ENCODE measurements at regions not wholly inside any gene's neighbourhood (a gene's known extent, or its start where the extent isn't known, plus 50 kb on each side); places are given as distances from the start of the nearest gene placed in this dataset.

DNA sequence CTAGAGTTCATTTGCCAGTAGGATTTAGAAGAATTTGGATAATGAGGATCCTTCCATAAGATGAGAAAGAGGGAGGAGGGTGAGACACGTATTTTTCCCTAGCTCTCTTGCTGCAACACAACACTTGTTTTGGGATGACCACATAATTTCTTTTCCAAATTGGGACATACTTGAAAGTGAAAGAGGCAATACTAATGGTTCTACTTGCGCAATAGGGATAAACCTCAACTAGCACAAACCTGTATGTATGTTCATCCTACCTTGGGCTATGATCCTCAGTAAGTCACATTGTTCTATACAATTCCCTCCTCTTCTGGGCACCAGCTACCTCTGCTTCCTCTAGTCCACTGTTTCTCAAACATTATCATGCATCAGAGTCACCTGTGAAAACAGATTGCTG is 1208.8 kb upstream of the LRRTM1 start:
- Histone ChIP-seq H3K4me1 (no peaks in the 10 kb centered on the region), H3K27ac (no peak overlapping the region), H3K4me3 (no peak overlapping the region), H3K4me2 (no peak overlapping the region), H3K9me3 (peaks cover 9% of the 10 kb centered on the region; the same call in 1 of the 3 replicates)
- FAIRE-seq (no peak), DNase-seq (ENCODE audit: low read depth in 1 of 2, low spot score in 1 of 2) (no peak), ATAC-seq (no peak)
- 4% methylated on average over 2 of the region's 2 CpGs for WGBS (ENCODE audit: missing lambda C conversion rate)
- ChIA-PET CTCF (no interaction called here), POLR2A (no interaction called here)
- no peak for TF ChIP-seq ESRRA (IDR thresholded peaks at IDR 0.05; ENCODE audit: borderline replicate concordance, low read length)
- TF ChIP-seq, protein P1, sequence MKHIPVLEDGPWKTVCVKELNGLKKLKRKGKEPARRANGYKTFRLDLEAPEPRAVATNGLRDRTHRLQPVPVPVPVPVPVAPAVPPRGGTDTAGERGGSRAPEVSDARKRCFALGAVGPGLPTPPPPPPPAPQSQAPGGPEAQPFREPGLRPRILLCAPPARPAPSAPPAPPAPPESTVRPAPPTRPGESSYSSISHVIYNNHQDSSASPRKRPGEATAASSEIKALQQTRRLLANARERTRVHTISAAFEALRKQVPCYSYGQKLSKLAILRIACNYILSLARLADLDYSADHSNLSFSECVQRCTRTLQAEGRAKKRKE (CRISPR knock-in tag; IDR thresholded peaks at IDR 0.05; ENCODE audit: low read depth) = no peak
- no peak for TF ChIP-seq NPAS2 (CRISPR knock-in tag; IDR thresholded peaks at IDR 0.05; ENCODE audit: borderline replicate concordance)
- no peak for TF ChIP-seq MAFK (IDR thresholded peaks at IDR 0.05; ENCODE audit: partially characterized antibody)
- no peak for TF ChIP-seq MYC (IDR thresholded peaks at IDR 0.05; ENCODE audit: borderline replicate concordance, low read length)
- no peak for TF ChIP-seq JUN (IDR thresholded peaks at IDR 0.05)
- no peak for TF ChIP-seq FOXS1 (CRISPR knock-in tag; IDR thresholded peaks at IDR 0.05)
- no peak for TF ChIP-seq POLR2AphosphoS2 (conservative IDR thresholded peaks at IDR 0.05; ENCODE audit: low read length)

- Histone ChIP-seq H3K4me3 (no peak overlapping the region), H3K27ac (no peak overlapping the region), H3K4me1 (no peaks in the 10 kb centered on the region), H3K4me2 (no peak overlapping the region), H3K9me3 (no peaks in the 10 kb centered on the region)
- 4% methylated on average over 2 of the region's 2 CpGs for WGBS (ENCODE audit: missing lambda C conversion rate)
- DNase-seq (ENCODE audit: low read depth in 1 of 2, low spot score in 1 of 2) = no peak
- no peak for FAIRE-seq
- CTCF ChIA-PET = no interaction called here
- ATAC-seq = no peak
- TF ChIP-seq NFE2L2 (conservative IDR thresholded peaks at IDR 0.05; ENCODE audit: low read length) (no peak), FOSB (CRISPR knock-in tag; IDR thresholded peaks at IDR 0.05) (no peak), CTCF (IDR thresholded peaks at IDR 0.05) (no peak), TP53 (CRISPR knock-in tag; IDR thresholded peaks at IDR 0.05) (no peak), CEBPB (IDR thresholded peaks at IDR 0.05) (no peak), REST (IDR thresholded peaks at IDR 0.05) (no peak), MAZ (IDR thresholded peaks at IDR 0.05; ENCODE audit: borderline replicate concordance, low read depth, low read length) (no peak), ZNF302 (CRISPR knock-in tag; IDR thresholded peaks at IDR 0.05) (no peak), HOXA7 (CRISPR knock-in tag; IDR thresholded peaks at IDR 0.05) (no peak), CHD4 (IDR thresholded peaks at IDR 0.05; ENCODE audit: borderline replicate concordance) (no peak), POLR2AphosphoS2 (conservative IDR thresholded peaks at IDR 0.05; ENCODE audit: low read length) (no peak), RAD21 (conservative IDR thresholded peaks at IDR 0.05 in 1 of 2, IDR thresholded peaks at IDR 0.05 in 1 of 2) (no peak), BCL3 (IDR thresholded peaks at IDR 0.05) (no peak), KDM5A (IDR thresholded peaks at IDR 0.05) (no peak), NR3C1 (IDR thresholded peaks at IDR 0.05) (no peak), BHLHE40 (IDR thresholded peaks at IDR 0.05; ENCODE audit: low read depth, low read length) (no peak), HEYL (CRISPR knock-in tag; IDR thresholded peaks at IDR 0.05) (no peak), ZSCAN20 (CRISPR knock-in tag; IDR thresholded peaks at IDR 0.05) (no peak)
- TF ChIP-seq, protein P2, sequence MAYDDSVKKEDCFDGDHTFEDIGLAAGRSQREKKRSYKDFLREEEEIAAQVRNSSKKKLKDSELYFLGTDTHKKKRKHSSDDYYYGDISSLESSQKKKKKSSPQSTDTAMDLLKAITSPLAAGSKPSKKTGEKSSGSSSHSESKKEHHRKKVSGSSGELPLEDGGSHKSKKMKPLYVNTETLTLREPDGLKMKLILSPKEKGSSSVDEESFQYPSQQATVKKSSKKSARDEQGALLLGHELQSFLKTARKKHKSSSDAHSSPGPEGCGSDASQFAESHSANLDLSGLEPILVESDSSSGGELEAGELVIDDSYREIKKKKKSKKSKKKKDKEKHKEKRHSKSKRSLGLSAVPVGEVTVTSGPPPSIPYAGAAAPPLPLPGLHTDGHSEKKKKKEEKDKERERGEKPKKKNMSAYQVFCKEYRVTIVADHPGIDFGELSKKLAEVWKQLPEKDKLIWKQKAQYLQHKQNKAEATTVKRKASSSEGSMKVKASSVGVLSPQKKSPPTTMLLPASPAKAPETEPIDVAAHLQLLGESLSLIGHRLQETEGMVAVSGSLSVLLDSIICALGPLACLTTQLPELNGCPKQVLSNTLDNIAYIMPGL (CRISPR knock-in tag; IDR thresholded peaks at IDR 0.05; ENCODE audit: borderline replicate concordance) = no peak
- TF ChIP-seq, protein P3, sequence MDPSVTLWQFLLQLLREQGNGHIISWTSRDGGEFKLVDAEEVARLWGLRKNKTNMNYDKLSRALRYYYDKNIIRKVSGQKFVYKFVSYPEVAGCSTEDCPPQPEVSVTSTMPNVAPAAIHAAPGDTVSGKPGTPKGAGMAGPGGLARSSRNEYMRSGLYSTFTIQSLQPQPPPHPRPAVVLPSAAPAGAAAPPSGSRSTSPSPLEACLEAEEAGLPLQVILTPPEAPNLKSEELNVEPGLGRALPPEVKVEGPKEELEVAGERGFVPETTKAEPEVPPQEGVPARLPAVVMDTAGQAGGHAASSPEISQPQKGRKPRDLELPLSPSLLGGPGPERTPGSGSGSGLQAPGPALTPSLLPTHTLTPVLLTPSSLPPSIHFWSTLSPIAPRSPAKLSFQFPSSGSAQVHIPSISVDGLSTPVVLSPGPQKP (IDR thresholded peaks at IDR 0.05; ENCODE audit: low read depth, low read length) = no peak
- POLR2A ChIA-PET = no interaction called here
Observed at GRCh38 chr2:81505586-81505985, 1201.0 kb upstream of the LRRTM1 start.
